Sigmoid colon (tissue), 4 donors: ENCODE measurements at regions not wholly inside any gene's neighbourhood (a gene's known extent, or its start where the extent isn't known, plus 50 kb on each side); places are given as distances from the start of the nearest gene placed in this dataset.

Source experiments
- EP300 ChIP-seq, 4 donors: sonication (generic); formaldehyde crosslinking; IDR thresholded peaks; one replicate each; pipeline ENCODE4 v1.6.1; 2017; ENCODE audit warnings: antibody characterized with exemption in 4 of 4
- POLR2A ChIP-seq, 2 donors: fragments of 450-650 bp; IDR thresholded peaks; one replicate each; pipeline ENCODE4 v1.6.1; 2016; ENCODE audit warnings: antibody characterized with exemption in 2 of 2, mild to moderate bottlenecking in 2 of 2, moderate library complexity in 2 of 2
- POLR2AphosphoS5 ChIP-seq, 4 donors: sonication (generic); formaldehyde crosslinking; IDR thresholded peaks; one replicate each; pipeline ENCODE4 v1.6.1; 2017; ENCODE audit warnings: antibody characterized with exemption in 4 of 4
- TF ChIP-seq, protein P1 (sequence below), 4 experiments: fragments of 450-650 bp in 3 of 4; fragments of 200-600 bp in 1 of 4; IDR thresholded peaks; one replicate each; pipeline ENCODE4 v1.5.1; 2016 to 2019; ENCODE audit warnings: antibody characterized with exemption in 4 of 4, mild to moderate bottlenecking in 3 of 4, moderate library complexity in 2 of 4

DNA sequence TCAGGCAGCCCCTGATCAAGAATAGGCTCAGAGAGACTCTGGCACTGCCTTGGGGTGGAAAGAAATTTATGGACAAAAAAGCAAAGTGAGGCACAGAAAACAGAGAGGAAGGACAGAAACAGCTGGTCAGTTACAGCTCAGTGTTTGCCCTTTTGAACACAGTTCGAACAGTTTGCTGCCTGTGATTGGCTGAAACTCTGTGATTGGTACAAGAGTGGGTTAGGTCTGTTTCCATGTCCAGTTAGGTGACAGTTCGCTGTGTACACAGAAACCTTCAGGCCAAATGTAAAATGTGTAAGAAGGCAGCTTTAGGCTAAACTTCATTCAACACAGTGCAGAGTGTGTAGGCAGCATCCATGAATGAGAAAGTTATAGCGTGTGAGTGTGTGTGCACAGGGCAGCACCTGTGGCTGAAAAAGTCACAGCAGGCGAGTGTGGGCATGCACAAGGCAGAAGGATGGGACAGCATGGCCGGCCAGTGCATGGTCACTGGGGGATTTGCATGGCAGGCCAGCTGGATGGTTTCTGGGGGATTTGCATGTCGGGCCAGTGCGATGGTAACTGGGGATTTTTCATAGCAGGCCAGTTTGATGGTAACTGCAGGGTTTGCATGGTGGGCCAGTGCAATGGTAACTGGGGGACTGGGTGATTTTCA is 75.4 kb upstream of the FRMD1 start:
- TF ChIP-seq POLR2AphosphoS5 (IDR thresholded peaks at IDR 0.05), result no peak
- TF ChIP-seq, protein P1, sequence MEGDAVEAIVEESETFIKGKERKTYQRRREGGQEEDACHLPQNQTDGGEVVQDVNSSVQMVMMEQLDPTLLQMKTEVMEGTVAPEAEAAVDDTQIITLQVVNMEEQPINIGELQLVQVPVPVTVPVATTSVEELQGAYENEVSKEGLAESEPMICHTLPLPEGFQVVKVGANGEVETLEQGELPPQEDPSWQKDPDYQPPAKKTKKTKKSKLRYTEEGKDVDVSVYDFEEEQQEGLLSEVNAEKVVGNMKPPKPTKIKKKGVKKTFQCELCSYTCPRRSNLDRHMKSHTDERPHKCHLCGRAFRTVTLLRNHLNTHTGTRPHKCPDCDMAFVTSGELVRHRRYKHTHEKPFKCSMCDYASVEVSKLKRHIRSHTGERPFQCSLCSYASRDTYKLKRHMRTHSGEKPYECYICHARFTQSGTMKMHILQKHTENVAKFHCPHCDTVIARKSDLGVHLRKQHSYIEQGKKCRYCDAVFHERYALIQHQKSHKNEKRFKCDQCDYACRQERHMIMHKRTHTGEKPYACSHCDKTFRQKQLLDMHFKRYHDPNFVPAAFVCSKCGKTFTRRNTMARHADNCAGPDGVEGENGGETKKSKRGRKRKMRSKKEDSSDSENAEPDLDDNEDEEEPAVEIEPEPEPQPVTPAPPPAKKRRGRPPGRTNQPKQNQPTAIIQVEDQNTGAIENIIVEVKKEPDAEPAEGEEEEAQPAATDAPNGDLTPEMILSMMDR (IDR thresholded peaks at IDR 0.05), result no peak
- TF ChIP-seq POLR2A (IDR thresholded peaks at IDR 0.05), result no peak
- TF ChIP-seq EP300 (IDR thresholded peaks at IDR 0.05), result no peak
